NOMO-1 treated with dmso at 0.1 percent for 144 hours (cell line): ENCODE measurements at regions not wholly inside any gene's neighbourhood (a gene's known extent, or its start where the extent isn't known, plus 50 kb on each side); places are given as distances from the start of the nearest gene placed in this dataset.
A peak's percentile ranks its signal among the peaks of the same experiment; 100 is the strongest.

Experiments
- DNase-seq: peaks from one replicate; lab custom pipeline; 2025; ENCODE audit not compliant: unreplicated experiment; lab: John Stamatoyannopoulos, UW

DNA sequence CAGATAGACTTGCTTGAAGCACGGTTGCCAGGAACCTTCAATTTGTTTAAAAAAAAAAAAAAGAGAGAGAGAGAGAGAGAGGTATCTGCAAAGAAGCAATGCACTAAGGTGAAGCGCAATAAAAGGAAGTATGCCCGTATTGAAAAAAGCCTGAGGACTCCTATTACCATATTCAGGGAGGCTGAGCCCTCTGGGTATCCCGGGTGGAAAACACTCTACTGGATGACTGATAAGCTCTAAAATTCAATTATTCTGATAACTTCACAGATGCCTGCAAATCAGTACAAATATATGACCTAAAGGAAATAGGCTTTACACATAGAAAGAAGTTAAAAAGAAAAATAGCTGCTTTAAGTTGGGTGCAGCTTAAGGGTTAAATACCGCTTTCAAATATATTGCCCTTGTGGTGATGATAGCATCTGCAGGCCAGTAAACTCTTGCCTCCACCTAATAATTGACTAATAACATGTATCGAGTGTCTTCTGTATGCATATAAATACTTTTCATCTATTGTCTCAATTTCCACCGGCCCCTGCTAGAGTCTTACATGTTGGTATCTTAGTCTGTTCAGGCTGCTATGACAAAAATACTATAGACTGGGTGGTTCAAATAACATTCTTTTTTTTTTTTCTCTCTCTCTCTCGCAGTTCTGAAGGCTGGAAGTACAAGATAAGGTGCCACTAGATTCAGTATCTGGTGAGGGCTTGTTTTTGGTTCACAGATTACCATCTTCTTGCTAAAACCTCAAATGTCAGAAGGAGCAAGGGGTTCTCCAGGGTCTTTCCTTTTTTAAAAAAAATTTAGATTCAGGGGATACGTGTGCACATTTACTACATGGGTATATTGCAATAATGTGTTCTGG is 187.4 kb upstream of the JARID2 start:
- DNase-seq = no peak

DNA sequence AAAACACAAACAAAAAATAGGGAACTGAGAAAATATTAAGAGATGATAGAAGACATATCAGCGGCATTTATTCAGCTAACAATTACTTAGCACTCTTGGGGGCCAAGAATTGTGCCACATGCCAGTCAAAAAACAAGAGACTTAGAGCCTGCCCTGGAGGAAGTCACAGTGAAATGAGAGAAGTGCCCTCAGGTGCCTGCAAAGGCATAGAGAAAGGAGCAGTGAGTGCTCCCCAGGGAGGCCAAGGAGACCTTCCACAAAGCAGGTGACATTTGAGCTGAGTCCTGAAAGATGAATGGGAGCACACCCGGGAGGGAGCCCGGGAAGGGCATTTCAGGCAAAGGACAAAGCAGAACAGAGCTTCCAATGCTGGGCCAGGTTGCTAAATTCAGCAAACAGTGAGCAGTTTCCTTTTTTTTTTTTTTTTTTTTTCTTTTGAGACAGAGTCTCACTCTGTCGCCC is 184.7 kb upstream of the JARID2 start:
- DNase-seq = peak; percentile 8

GRCh38 chr6:15061908-15062515 is 183.9 kb upstream of the JARID2 start:
- DNase-seq = no peak

DNA sequence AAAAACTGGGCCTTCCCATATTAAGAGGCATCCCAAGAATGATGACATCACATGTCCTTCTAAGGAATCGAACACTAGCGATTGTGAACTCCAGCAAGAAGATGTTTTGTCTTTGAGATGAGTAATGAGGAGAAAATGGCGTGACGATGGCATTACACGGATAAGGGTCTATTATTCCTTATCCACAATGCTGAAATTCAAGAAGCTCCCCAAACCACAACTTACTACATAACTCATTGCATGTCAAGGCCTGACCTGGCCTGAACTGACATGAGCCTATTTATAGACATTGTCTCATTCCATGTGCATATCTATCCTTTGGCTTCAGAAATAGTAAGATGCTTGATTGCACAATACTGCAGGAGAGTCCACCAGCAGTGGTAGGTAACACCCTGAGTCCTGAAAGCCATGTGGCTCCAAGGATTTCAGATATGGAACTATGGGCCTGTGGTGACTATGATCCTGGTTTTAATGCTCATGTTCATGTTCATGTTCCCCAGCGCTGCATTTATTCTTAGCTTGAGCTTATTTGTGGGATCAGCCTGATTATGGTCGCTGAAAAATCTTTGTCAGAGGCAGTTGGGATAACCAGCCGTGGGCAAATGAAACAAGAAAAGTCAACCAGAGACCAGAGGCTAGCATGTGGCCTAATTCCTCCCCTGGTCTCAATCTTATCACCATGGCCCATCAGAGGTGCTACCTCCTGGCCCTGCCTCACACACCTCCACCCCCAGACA is 183.2 kb upstream of the JARID2 start:
- DNase-seq = peak; percentile 79

DNA sequence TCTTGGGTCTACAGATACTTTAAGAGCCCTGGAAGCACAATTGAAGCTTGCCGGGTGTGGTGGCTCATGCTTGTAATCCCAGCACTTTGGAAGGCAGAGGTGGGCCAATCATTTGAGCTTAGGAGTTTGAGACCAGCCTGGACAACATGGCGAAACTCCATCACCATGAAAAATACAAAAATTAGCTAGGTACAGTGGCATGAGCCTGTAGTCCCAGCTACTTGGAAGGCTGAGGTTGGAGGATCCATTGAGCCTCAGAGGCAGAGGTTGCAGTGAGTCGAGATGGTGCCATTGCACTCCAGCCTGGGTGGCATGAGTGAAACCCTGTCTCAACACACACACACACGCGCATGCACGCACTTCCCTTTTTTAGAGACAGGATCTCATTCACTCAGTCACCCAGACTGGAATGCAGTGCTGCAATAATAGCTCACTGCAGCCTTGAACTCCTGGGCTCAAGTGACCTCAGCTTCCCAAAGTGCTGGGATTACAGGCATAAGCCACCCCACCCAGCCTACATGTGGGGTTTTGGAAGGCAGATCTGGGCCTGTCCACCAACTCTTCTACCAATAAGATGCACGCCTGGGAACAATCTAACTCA is 182.5 kb upstream of the JARID2 start:
- DNase-seq = peak; percentile 65

DNA sequence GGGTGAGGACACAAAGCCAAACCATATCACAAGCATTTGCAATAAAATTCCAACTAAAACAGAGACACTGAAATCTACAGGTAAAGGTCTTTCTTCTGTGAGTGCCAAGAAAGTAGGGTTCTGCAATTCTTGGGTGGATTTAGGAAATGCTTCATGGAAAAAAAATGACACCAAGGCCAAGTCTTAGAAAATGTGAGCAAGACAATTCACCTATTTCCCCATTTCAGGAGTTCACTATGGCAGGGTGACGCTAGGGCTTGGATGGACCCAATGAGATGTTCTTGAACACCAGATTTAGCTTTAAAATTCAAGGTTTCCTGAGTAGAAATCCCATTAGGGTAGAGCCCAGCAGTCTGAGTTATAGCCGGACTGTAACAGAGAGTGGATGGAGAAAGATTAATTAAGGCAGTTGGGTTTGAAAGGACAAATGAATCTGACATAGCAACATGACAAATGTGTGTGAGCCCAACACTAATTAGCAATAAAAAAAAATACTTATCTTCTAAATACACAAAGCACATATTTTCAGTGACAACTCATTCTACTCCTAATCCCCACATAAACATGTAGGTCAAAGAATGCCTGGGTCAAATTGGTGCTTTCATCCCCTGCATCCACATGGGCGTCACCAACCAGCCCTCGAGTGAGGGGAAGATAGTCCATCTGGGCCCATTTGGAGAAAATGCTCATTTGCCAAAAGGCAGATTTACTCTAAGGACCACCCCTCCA is 180.4 kb upstream of the JARID2 start:
- no peak for DNase-seq

DNA sequence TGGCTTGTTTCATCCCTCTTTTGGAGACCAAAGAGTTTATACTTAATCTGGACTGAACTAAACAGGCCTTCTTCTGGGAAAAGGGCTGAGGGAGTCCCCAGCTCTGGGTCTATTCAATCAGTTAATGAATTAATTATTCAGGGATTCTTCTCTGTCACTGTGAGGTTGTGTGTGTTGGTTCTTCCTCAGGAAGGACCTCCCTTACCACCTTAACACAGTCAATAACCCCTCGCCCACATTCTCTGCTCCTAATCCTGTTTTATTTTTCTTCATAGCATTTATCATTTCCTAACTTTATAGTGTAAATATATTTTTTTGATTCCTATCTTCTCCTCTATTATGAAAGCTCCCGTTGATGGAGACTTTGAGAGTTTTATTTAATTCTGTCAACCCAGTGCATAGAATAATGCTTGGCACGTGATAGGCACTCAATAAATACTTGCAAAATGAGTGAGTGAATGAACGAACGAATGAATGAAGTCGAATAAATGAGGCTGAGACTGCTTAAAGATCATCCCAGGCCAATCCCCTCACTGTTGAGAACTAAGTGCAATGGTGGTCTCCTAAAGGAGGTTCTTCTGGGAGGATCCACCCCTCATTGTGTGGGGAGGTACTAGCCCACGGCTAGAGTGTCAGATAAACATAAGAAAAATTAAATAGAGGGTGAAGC is 179.6 kb upstream of the JARID2 start:
- DNase-seq = no peak

GRCh38 chr6:15073344-15073789 is 172.5 kb upstream of the JARID2 start:
- DNase-seq = no peak

GRCh38 chr6:15073883-15074465 is 171.9 kb upstream of the JARID2 start:
- no peak for DNase-seq

GRCh38 chr6:15074806-15075205 is 171.1 kb upstream of the JARID2 start:
- DNase-seq = no peak

DNA sequence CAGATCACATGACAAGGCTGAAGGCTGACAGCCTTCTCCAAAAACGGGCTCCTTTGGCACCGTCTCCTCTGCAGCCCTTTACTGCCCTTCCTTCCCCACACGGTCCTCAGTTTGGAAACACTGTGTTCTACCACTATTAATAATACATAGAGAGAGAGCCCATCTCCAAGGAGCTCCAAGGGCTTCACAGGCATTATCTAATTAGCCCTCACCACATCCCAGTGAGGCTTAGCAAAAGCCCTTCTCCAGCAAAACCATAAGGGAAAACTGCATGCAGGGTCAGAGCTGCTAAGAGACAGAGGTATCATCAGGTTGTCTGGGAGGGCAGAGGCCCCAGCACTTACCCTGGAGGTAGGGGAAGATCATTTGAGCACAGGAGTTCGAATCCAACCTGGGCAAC is 169.3 kb upstream of the JARID2 start:
- no peak for DNase-seq

DNA sequence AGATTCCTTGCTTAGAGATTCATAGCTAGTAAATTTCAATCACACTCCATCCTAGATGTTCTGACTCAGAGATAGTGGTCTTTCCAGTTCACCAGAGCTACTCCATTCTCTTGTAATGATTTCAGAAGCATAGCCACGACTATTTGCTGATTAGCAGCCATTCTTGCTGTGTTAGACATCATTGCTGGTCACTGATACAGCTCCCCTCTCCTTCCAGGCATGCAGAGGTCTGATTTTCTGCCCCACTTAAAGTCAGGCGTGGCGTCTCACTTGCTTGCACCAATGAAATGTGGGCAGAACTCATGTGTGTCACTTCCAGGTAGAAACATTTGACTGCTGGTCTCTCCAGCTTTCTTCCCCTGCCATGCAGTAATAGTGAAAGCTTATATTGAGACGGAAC is 168.9 kb upstream of the JARID2 start:
- no peak for DNase-seq

- no peak for DNase-seq
Observed at GRCh38 chr6:15077961-15078360, 167.9 kb upstream of the JARID2 start.

GRCh38 chr6:15079288-15079817 is 166.5 kb upstream of the JARID2 start:
- DNase-seq = no peak

DNA sequence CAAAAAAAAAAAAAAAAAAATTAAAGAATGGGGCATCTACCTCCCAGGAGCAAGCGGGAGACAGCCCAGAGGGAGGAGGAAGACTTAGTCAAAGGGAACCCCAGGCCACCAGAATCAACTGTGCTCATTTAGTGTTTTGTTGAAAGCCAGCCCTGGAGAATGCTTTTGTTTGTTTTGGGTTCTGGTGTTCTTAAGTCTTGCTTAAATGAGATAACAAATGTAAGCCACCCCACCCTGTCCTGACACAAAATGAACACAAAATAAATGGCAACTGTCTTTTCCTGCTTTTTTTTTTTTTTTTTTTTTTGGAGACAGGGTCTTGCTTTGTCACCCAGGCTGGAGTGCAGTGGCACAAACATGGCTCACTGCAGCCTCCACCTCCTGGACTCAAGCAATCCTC is 165.0 kb upstream of the JARID2 start:
- DNase-seq = no peak

DNA sequence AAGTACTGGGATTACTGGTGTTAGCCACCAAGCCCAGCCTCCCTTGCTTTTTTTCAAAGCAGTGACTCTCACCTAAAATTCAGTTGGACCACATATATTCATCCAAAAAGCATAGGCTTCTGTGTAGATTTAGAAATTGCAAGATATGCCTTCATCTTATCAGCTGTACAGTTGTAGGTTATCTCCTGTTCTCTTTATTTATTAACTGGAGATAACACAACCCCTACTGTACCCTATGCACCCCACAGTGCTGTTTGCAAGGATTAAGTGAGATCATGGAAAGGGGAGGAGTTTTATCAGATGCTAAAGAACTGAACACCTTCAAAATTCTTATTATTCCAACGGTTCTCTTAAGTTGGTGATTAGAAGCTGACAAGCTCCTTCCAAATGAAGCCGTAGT is 164.4 kb upstream of the JARID2 start:
- DNase-seq = no peak

DNA sequence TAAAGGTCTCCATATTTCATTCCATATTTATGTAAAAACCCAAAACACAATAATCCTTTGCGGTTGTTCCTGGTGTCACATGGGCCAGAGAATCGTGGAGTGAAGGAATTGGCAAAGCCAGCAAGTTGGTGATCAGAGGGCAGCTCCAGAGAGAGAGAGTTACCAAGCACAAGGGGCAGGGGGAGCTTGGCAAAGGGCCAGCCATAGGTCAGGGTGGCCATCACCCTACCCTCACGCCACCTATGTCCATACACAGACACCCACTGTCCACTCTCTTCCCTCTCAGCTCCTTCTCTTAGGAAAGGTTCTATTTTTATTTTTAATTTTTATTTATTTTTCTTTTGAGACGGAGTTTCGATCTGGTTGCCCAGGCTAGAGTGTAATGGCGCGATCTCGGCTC is 163.2 kb upstream of the JARID2 start:
- DNase-seq = no peak

GRCh38 chr6:15086348-15087158 is 159.3 kb upstream of the JARID2 start:
- no peak for DNase-seq

DNA sequence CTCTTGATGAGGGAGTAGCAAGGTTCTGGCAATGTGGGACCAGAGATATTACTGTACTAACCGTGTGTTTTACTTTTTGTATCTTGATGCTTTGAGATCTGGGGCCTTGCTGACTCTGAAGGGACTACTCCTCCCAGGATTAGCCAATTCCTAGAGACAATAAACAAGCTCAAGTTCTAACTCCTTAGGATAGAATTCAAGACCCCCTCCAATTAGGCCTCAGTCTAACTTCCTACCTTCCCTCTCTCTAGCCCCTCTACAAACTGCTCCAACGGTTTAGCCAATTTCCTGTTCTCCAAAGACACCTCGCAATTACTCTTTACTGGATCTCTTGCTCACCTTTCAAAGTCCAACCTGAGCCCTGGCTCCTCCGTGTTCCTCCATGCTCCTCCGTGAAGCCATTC is 158.7 kb upstream of the JARID2 start:
- DNase-seq = no peak
